ENCODE measurements at regions not wholly inside any gene's neighbourhood (a gene's known extent, or its start where the extent isn't known, plus 50 kb on each side); places are given as distances from the start of the nearest gene placed in this dataset.

- TF ChIP-seq CTCF (IDR thresholded peaks at IDR 0.05) (no peak), POLR2A (IDR thresholded peaks at IDR 0.05) (no peak)
These were observed 179.6 kb downstream of the TTLL2 start for GRCh38 chr6:167504385-167504961.

All from lower leg skin (tissue), 3 donors.